Stimulated activated effector memory CD8-positive, alpha-beta T cell treated with anti-CD3 and anti-CD28 coated beads, Interleukin-12 subunit alpha, Interleukin-12 subunit beta, amount 100 ng/mL, for 72 hours (primary cell): ENCODE measurements at regions not wholly inside any gene's neighbourhood (a gene's known extent, or its start where the extent isn't known, plus 50 kb on each side); places are given as distances from the start of the nearest gene placed in this dataset.

Source experiments
- ATAC-seq: fragments of 150-1000 bp; cut with Tn5 transposase; 2 replicates; pipeline ENCODE4 v1.10.0; 2021
- DNase-seq, 2 donors: peaks; one replicate each; pipeline ENCODE4 v3.0.0; 2021 to 2022; ENCODE audit warnings: low spot score in 2 of 2
- H3K27ac Mint-ChIP-seq: one replicate; pipeline ENCODE4 v1.8.0; 2022; ENCODE audit warnings: mild to moderate bottlenecking, mixed read lengths
- H3K36me3 Mint-ChIP-seq: one replicate; pipeline ENCODE4 v1.8.0; 2022; ENCODE audit warnings: mild to moderate bottlenecking, mixed read lengths
- H3K4me1 Mint-ChIP-seq: one replicate; pipeline ENCODE4 v1.8.0; 2022; ENCODE audit warnings: mixed read lengths
- H3K4me3 Mint-ChIP-seq: one replicate; pipeline ENCODE4 v1.8.0; 2022; ENCODE audit warnings: mild to moderate bottlenecking, mixed read lengths
- H3K9me3 Mint-ChIP-seq: one replicate; pipeline ENCODE4 v1.8.0; 2022; ENCODE audit warnings: mixed read lengths

DNA sequence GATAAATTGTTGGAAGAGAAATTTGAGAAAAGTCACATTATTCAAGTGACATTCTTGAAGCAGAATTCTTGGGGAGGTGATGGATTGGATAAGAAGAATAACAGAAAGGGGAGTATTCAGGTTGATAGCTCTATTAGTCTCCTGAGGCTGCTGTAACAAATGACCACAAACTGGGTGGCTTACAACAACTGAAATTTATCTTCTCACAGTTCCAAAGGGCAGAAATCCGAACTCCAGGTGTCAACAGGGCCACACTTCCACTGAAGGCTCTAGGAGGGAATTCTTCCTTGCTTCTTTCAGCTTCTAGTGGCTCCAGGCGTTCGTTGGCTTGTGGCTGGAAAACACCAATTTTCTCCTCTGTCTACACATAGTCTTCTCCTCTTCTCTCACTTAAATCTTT is 99.8 kb downstream of the TES start:
- H3K4me1 Mint-ChIP-seq: no peaks in the 10 kb centered on the region
- H3K4me3 Mint-ChIP-seq: no peak overlapping the region
- DNase-seq (no peak), ATAC-seq (no peak)
- H3K27ac Mint-ChIP-seq: no peak overlapping the region
- H3K9me3 Mint-ChIP-seq: no peaks in the 10 kb centered on the region
- no peaks in the 10 kb centered on the region for H3K36me3 Mint-ChIP-seq

GRCh38 chr7:116311259-116311658 is 100.9 kb downstream of the TES start:
- H3K9me3 Mint-ChIP-seq: no peaks in the 10 kb centered on the region
- no peaks in the 10 kb centered on the region for H3K36me3 Mint-ChIP-seq
- ATAC-seq (no peak), DNase-seq (no peak)
- no peak overlapping the region for H3K4me3 Mint-ChIP-seq
- H3K4me1 Mint-ChIP-seq: no peaks in the 10 kb centered on the region
- no peak overlapping the region for H3K27ac Mint-ChIP-seq

DNA sequence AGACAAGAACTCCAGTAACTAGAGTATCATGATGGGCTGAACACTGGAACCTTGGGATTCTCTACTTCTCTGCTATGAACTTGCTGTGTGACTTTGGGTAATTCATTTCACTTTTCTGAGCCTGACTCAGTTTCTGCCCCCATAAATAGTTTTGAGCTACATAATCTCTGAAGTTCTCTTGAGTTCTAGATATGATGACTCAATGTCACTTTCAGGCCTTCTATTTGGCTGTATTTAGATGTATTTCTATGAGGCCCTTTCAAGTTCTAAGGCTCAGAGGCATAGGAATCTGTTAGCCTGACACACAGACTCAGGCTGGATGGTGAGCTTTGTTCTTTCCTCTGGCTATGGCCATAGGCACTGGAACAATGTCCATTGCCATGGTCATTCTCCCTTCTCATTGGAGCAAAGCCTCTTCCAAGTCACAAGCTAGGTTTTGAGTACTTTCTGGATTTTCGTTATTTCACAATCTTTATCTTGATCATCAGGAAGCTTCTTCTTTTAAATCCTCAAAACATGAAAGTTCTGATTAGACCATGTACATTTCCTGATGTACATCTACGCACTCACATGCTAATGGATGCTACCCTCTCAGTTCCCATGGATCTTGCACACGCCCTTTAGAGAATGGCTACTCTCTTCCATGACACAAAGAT is 101.6 kb downstream of the TES start:
- H3K9me3 Mint-ChIP-seq: no peaks in the 10 kb centered on the region
- peak; percentile 81 for ATAC-seq

GRCh38 chr7:116315293-116315692 is 105.0 kb downstream of the TES start:
- Mint-ChIP-seq H3K27ac (no peak overlapping the region), H3K4me1 (no peaks in the 10 kb centered on the region), H3K36me3 (no peaks in the 10 kb centered on the region), H3K9me3 (no peaks in the 10 kb centered on the region), H3K4me3 (no peak overlapping the region)
- DNase-seq (no peak), ATAC-seq (no peak)

More for the DNA sequence above, 101.6 kb downstream of the TES start:
- Mint-ChIP-seq H3K4me1 (no peaks in the 10 kb centered on the region), H3K4me3 (no peak overlapping the region), H3K36me3 (no peaks in the 10 kb centered on the region), H3K27ac (no peak overlapping the region)
- no peak for DNase-seq

- Mint-ChIP-seq H3K27ac (no peak overlapping the region), H3K36me3 (no peaks in the 10 kb centered on the region), H3K9me3 (no peaks in the 10 kb centered on the region), H3K4me3 (no peak overlapping the region), H3K4me1 (no peaks in the 10 kb centered on the region)
- no peak for DNase-seq
- no peak for ATAC-seq
Observed at GRCh38 chr7:116315803-116316202, 105.5 kb downstream of the TES start.

- DNase-seq (peak; percentile 7 to 61), ATAC-seq (peak; percentile 98)
- no peaks in the 10 kb centered on the region for H3K4me1 Mint-ChIP-seq
- no peaks in the 10 kb centered on the region for H3K36me3 Mint-ChIP-seq
- peak overlapping the region; percentile 59 for H3K27ac Mint-ChIP-seq
- no peaks in the 10 kb centered on the region for H3K9me3 Mint-ChIP-seq
- H3K4me3 Mint-ChIP-seq: peak overlapping the region; percentile 7
Observed at GRCh38 chr7:116316838-116317628, 106.7 kb downstream of the TES start.

- Mint-ChIP-seq H3K36me3 (no peaks in the 10 kb centered on the region), H3K4me1 (no peaks in the 10 kb centered on the region), H3K9me3 (no peaks in the 10 kb centered on the region), H3K4me3 (no peak overlapping the region), H3K27ac (no peak overlapping the region)
- DNase-seq (no peak), ATAC-seq (no peak)
Observed at GRCh38 chr7:116317907-116318306, 107.6 kb downstream of the TES start.

DNA sequence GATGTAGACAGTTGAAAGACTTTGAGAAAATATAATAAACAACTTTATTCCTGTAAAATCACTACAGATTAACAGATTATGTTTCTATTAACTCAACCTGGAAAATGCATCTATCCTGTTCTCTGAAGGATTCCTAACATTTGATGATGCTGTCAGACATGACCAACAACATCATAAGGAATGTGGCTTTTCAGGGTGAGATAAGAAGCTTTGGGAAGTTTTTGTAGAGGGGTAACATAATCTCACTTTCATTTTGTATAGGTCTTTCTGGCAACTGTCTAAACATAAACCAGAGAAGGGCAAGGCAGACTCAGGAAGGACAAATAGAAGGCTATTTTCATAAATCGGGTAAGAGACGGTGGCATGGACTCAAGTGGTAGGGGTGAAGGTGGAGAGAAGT is 112.2 kb downstream of the TES start:
- no peak overlapping the region for H3K27ac Mint-ChIP-seq
- no peak for ATAC-seq
- DNase-seq: no peak
- H3K4me3 Mint-ChIP-seq: no peak overlapping the region
- H3K36me3 Mint-ChIP-seq: no peaks in the 10 kb centered on the region
- H3K9me3 Mint-ChIP-seq: no peaks in the 10 kb centered on the region
- peaks cover 6% of the 10 kb centered on the region for H3K4me1 Mint-ChIP-seq

DNA sequence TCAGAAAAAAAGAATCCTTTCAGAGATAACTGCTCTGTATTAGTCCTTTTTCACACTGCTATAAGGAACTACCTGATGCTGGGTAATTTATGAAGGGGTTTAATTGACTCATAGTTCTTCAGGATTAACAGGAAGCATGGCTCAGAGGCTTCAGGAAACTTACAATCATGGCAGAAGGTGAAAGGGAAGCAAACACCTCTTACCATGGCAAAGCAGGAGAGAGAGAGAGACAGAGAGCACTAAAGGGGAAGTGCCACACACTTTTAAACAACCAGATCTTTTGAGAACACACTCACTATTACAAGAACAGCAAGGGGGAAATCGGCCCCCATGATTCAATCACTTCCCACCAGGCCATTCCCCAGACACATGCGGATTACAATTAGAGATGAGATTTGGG is 114.2 kb downstream of the TES start:
- ATAC-seq (no peak), DNase-seq (no peak)
- Mint-ChIP-seq H3K36me3 (no peaks in the 10 kb centered on the region), H3K4me3 (no peak overlapping the region), H3K4me1 (peaks cover 6% of the 10 kb centered on the region), H3K9me3 (no peaks in the 10 kb centered on the region), H3K27ac (no peak overlapping the region)

GRCh38 chr7:116325517-116325916 is 115.2 kb downstream of the TES start:
- Mint-ChIP-seq H3K4me1 (peaks cover 6% of the 10 kb centered on the region), H3K27ac (no peak overlapping the region), H3K36me3 (no peaks in the 10 kb centered on the region), H3K4me3 (no peak overlapping the region), H3K9me3 (no peaks in the 10 kb centered on the region)
- ATAC-seq (no peak), DNase-seq (no peak)

GRCh38 chr7:116327135-116327534 is 116.8 kb downstream of the TES start:
- DNase-seq (no peak), ATAC-seq (no peak)
- no peak overlapping the region for H3K27ac Mint-ChIP-seq
- H3K4me3 Mint-ChIP-seq: no peak overlapping the region
- no peaks in the 10 kb centered on the region for H3K36me3 Mint-ChIP-seq
- peaks cover 6% of the 10 kb centered on the region for H3K4me1 Mint-ChIP-seq
- H3K9me3 Mint-ChIP-seq: no peaks in the 10 kb centered on the region

- Mint-ChIP-seq H3K9me3 (no peaks in the 10 kb centered on the region), H3K27ac (no peak overlapping the region), H3K36me3 (no peaks in the 10 kb centered on the region), H3K4me3 (no peak overlapping the region), H3K4me1 (peaks cover 6% of the 10 kb centered on the region)
- ATAC-seq (no peak), DNase-seq (no peak)
Observed at GRCh38 chr7:116327752-116328151, 117.4 kb downstream of the TES start.

DNA sequence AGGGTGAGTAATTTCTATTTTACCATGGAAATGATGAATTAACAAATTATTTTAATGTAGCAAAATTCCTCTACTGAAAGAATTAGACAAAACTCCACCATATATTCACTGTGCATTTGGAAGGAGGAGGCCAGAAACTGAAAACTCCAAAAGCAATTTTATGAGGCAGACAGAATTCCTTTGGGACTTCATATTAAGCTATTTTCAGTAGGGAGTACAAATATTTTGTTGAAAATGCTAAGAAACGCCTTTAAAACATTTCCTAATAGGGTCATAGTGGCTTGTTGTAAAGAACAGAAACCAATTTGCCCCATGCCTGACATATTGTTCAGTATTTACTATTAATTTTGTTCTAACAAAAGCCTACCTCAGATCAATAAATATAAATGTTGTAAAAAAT is 117.8 kb downstream of the TES start:
- no peak for ATAC-seq
- H3K9me3 Mint-ChIP-seq: no peaks in the 10 kb centered on the region
- peaks cover 6% of the 10 kb centered on the region for H3K4me1 Mint-ChIP-seq
- no peak overlapping the region for H3K27ac Mint-ChIP-seq
- no peaks in the 10 kb centered on the region for H3K36me3 Mint-ChIP-seq
- H3K4me3 Mint-ChIP-seq: no peak overlapping the region
- no peak for DNase-seq

GRCh38 chr7:116329686-116330503 is 119.6 kb downstream of the TES start:
- no peaks in the 10 kb centered on the region for H3K4me1 Mint-ChIP-seq
- ATAC-seq (no peak), DNase-seq (no peak)
- H3K9me3 Mint-ChIP-seq: no peaks in the 10 kb centered on the region
- no peak overlapping the region for H3K4me3 Mint-ChIP-seq
- no peaks in the 10 kb centered on the region for H3K36me3 Mint-ChIP-seq
- H3K27ac Mint-ChIP-seq: no peak overlapping the region

DNA sequence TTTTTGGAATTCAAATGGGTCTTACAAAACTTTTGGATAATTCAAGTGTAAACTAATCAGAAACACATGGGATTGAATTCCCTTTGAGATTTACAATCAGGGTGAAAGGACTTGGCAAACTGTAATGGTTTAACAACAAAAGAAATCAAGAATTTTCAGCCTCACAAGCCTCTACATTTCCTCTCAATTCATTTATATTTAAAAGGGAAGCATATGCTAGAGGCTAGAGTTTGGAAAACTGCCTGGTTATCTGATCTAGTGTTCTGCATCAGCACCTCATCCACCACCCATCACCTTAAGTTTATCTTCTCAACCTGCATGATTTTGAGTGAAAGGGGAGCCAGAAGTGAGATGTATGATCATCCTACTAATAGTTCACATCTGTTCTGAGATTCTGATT is 120.7 kb downstream of the TES start:
- Mint-ChIP-seq H3K36me3 (no peaks in the 10 kb centered on the region), H3K4me1 (no peaks in the 10 kb centered on the region), H3K4me3 (no peak overlapping the region), H3K27ac (no peak overlapping the region), H3K9me3 (no peaks in the 10 kb centered on the region)
- DNase-seq: no peak
- ATAC-seq: no peak

GRCh38 chr7:116332766-116333165 is 122.4 kb downstream of the TES start:
- ATAC-seq (no peak), DNase-seq (no peak)
- Mint-ChIP-seq H3K4me3 (no peak overlapping the region), H3K9me3 (no peaks in the 10 kb centered on the region), H3K4me1 (no peaks in the 10 kb centered on the region), H3K36me3 (no peaks in the 10 kb centered on the region), H3K27ac (no peak overlapping the region)
